CD1c-positive myeloid dendritic cell (primary cell): ENCODE measurements at regions not wholly inside any gene's neighbourhood (a gene's known extent, or its start where the extent isn't known, plus 50 kb on each side); places are given as distances from the start of the nearest gene placed in this dataset.

ENCODE experiments used
- DNase-seq: peaks from one replicate; pipeline ENCODE4 v3.0.0-alpha.2; 2016; ENCODE audit errors: extremely low spot score

GRCh38 chr3:107323723-107324122, 53.5 kb upstream of the CCDC54 start:
- DNase-seq = no peak

GRCh38 chr3:107325446-107325845, 51.8 kb upstream of the CCDC54 start:
- no peak for DNase-seq
